GM18951 (cell line): ENCODE measurements at regions not wholly inside any gene's neighbourhood (a gene's known extent, or its start where the extent isn't known, plus 50 kb on each side); places are given as distances from the start of the nearest gene placed in this dataset.

Source experiments
- POLR2A ChIP-seq: IDR thresholded peaks from 4 replicates; pipeline ENCODE4 v1.6.1; 2011; ENCODE audit warnings: mild to moderate bottlenecking; ENCODE audit not compliant: insufficient read length, insufficient read depth; ENCODE audit errors: extremely low read depth
- in situ Hi-C: fragments of 300-500 bp; cut with MboI; formaldehyde crosslinking; loops from one replicate; pipeline ENCODE4 v1.12.0; 2022; ENCODE audit warnings: low sequenced_read_pairs, mixed read lengths, inconsistent platforms; ENCODE audit not compliant: unreplicated experiment

DNA sequence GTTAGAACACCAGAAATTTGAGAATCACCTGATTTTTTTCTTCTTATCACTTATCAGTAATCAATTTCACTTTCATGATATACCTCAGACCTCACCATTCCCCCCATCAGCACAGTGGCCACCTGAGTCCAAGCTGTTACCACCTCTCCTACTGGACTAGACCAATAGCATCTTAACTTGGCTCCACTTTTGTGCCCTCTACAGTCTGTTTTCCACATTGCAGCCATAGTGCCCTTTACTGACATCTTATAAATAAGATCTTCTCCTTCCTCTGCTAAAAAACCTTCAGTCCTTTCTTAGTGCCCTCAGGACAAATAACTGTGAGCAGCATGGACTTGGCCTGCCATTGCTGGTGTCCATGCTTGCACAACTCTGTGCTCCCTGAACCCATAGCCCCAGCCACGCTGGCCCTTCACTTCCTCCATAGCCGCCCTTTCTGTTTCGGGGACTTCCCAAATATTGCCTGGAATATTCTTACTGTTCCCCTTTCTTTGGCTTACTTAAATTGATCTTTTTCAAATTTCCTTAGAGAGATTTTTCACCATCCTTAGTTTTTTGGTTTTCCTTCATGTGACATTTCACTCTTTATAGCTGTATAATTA, 380.8 kb downstream of the LMO7 start:
- no peak for TF ChIP-seq POLR2A
- in situ Hi-C loops = loop anchor here (10.0 to 25.0 kb wide), 2 partner anchors 142 to 330 kb away; no protein-coding TSS in a partner anchor

DNA sequence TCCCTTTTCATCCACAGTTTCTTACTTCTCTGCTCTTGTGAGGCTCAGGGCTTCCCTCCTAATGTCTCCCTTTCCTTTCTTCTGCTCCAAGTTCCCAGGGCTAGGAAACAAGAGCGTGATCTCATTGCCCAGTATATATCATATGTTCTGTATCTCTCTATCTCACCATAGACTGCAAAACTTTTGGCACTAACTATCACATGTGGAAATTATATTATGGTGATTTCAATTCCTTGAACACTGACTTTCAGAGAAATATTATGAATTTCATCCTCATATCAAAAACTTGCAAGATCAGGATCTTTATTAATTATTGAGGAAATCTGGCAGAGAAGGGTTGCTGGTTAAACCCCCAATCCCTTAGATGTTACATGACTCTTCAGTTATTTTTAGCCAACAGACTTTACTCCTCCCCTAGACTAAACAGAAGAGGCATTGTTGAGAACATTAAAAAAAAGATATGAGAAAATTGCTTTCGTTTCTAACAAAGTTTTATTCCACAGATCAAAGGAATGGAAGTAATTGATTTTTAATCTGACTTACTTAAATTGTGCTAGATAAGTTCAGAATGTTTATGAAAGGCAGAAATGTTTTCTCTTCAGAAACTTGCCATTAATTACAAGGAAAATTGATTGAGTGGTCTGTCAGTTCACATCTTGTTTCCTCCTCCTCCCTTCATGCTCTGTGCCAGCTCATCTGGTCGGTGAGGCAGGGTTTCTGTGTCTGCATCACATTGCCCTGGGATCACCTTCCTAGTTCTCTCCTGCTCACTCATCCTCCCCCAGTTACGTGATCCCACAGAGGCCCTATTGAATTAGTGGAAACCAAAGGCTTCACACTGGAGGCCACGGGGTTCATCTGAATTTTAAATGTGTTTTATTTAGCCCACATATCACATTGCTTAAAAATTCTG, 378.5 kb downstream of the LMO7 start:
- TF ChIP-seq POLR2A = no peak
- in situ Hi-C loops = loop anchor here (10.0 to 25.0 kb wide), 2 partner anchors 140 to 327 kb away; no protein-coding TSS in a partner anchor

DNA sequence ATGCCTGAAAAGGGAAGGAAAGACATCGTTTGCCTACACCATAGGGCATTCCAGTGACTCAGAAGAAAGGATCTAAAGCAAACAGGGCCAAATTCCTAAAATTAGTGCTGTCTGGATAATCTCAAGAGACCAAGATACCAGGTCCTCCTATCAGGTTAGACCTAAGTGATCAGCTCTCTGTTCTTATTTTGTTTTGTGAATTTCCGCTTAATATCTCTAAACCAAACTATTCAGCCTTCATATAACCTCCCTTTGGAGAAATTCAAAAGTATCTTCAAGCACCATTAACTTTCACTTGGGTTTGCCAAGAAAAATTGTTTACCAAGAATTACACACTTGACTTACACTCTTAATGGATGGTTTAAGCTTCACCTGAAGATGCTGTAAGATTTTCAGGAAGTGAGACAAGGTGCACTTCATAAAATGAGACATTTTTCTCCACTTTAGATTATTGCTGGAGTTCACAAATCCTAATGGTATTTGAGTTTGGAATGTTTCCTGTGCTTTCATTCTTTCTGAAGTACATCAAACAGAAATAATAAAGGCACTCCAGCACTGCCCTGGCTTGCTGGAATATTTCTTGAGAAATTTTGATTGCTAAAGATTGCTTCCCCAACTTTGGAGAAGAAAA, 376.1 kb downstream of the LMO7 start:
- TF ChIP-seq POLR2A = no peak
- in situ Hi-C loops = loop anchor here (10.0 to 25.0 kb wide), 2 partner anchors 137 to 325 kb away; no protein-coding TSS in a partner anchor

DNA sequence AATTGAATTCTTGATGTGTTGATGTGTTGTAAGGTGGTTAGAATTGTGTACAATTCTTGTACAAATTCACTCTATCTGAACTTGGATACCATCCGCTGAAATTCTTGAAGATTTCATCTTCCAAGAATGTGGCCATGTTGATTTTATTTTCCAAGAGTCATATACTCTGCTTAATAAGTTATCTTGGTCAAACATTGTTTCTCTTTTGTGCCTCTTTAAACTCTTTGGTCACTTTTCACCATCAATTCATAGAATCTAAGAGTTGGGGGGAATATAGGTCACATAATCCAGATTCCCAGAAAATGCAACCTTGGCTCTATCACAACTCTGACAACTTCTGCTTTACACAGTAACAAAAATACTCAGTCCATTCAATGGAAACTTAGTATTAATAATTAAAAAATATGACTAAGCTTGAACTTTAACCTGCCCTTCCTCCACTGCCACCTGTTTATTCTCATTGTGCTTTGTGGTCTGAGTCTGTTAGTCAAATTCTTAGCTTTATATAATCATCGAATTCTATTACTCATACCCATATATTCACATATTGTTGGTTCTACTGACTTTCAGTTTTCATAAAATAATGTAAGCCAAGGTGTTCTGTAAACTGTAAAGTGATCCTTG, 373.2 kb downstream of the LMO7 start:
- in situ Hi-C loops = loop anchor here (25.0 kb wide), 1 partner anchor 322 kb away; no protein-coding TSS in a partner anchor
- TF ChIP-seq POLR2A = no peak

DNA sequence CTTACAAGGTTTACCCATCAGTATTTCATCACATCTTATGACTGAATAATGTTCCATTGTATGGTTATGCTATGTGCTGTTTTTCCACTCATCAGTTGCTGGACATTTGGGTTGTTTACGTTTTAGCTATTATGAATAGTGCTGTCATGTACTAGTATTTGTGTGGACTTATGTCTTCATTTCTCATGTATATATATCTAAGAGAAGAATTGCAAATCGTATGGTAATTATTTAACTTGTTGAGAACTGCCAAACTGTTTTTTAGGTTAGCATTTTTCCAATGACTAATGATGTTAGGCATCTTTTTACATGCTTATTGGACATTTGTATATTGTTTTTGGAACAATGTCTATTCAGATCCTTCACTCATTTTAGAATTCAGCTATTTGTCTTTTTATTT, 368.3 kb downstream of the LMO7 start:
- no peak for TF ChIP-seq POLR2A
- in situ Hi-C loops = loop anchor here (25.0 kb wide), 1 partner anchor 317 kb away; no protein-coding TSS in a partner anchor

DNA sequence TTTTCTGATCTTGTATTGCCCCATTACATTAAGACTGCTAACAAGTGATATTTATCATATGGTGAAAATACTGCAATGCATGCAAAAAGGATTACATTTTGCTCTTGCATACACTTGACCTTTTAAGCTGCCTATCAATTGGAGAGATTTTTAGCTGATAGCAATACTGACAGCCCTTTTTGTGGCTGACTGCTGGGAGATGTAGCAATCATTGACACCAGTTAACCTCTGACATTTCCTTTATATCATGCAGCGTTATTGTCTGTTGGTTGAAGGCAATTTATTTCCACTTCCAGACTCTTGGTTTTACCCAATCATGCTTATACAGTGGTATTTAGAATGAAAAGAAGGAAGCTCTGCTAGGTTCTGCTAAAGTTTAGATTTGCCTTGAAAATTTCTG, 364.0 kb downstream of the LMO7 start:
- in situ Hi-C loops = loop anchor here (25.0 kb wide), 1 partner anchor 313 kb away; no protein-coding TSS in a partner anchor
- TF ChIP-seq POLR2A = no peak

DNA sequence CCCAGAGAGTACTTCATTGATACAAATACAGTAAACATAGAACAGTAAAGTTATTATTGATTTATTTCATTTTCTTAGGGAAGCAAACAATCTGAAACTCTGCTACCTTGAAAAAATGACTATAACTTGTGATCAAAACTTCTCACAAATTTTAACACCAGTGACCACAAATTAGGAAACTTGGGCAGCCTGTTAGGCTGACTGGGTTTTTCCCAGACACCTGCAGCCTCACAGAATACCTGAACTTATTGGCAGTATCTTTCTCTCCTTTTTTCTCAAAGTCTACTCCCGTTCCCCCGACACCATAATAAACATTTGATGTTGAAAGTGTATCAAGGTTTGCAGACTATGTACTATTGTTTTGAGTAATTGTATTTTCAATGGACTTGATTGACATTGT, 360.5 kb downstream of the LMO7 start:
- in situ Hi-C loops = no loop called here
- no peak for TF ChIP-seq POLR2A

DNA sequence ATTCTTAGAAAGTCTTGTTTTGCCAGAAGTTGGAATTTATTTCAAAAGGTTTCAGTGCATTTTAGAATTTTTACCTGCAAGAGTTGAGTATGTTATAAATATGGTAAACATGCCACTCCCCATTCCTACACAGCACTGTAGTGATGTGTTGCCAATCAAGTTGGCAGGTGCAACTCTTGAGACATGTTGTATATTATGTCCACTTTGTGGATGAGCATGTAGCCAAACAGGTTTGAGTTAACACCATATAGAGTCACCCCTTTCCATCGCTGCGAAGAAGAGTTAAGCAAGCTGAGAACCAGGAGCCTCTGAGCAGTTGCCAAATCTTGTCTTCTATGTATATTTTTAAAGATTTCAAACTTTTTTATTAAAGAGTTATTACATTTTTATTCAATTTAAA, 359.8 kb downstream of the LMO7 start:
- in situ Hi-C loops = no loop called here
- no peak for TF ChIP-seq POLR2A

DNA sequence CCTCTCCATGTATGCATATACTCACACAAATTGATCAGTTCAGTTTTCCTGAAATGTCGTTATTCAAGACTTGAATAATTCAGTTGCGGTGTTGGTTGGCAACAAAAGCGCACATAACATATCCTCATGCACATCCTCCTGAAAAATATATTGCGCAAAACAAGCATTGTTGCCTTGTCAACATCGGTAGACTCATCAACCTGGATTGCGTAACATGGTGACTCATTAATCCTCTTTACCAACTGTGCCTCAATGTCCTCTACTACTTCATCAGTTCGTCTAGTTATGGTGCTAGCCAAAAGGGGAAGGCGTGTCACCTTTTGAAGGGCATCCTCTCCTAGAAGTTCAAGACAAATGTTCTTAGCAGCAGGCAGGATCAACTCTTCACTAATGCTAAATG, 357.7 kb downstream of the LMO7 start:
- TF ChIP-seq POLR2A = no peak
- in situ Hi-C loops = no loop called here

DNA sequence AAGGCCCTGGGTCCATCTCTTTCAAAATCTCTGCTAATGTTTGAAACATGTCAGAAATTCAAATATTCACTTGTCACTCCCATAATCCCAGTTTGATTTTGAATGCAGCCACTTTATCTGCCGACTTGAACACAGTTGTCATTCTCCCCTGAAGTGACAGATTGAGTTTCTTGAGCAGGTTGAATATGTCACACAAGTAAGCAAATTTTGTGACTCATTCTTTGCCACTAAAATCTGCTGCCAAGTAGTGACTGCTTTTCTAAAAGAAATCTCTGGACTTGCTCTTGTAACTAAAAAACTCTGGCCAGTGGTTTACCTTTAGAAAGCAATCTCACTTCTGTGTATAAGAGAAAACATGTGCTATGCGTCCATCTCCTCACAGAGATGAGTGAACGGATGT, 357.1 kb downstream of the LMO7 start:
- TF ChIP-seq POLR2A = no peak
- in situ Hi-C loops = no loop called here

DNA sequence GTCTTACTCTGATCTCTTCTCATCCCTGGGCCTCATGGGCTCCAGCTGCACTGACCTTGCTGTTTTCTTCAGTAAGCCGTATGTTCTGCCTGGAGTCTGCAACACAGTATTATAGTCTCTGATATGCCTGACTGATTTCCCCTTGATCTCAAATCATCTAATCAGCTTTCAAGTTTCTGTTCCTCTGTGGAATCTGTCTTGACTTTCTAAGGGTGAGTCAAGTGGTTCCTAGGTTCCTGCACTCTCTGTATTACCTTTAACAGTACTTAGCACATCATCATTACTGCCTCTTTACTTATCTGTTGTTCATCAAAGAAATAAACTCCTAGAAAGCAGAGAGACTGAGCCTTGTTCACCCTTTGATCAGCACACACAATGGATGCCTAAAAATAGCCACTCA, 350.7 kb downstream of the LMO7 start:
- in situ Hi-C loops = no loop called here
- TF ChIP-seq POLR2A = no peak

DNA sequence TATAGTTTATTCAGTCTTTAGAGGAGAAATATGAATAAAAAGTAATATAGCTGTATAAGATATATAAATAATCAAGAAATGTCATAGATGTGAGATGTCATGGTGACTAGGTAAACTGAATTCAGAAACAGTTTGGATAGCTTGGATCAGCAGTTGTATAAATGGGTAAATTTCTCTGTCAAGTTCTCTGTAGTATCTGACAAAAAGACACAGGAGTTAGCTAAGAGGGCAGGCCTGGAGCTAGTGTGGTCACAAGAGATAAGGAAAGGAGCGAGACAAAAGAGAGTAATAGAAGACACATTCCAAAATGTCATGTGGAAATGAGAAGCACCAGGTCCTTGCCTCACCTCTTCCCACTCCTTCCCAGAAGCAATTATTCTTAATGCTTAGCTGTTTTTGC, 349.0 kb downstream of the LMO7 start:
- TF ChIP-seq POLR2A = no peak
- in situ Hi-C loops = no loop called here

DNA sequence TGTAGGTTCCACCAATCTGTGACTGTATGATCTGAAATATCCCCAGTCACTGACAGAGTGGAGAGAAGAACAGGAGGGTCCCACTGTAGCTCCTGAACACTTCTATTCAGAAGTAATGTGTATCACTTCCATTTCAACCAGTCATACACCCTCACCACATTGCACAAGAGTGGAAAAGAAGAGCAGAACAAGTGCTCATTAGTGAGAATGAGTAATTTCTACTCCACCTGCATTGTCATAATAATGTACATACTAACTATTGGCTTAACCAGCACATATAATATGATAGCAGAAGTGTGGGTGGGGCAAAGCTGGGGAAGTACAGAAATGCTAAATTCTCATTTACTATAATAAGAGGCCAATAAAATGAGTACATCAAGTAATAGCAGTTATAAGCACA, 342.7 kb downstream of the LMO7 start:
- in situ Hi-C loops = no loop called here
- no peak for TF ChIP-seq POLR2A
